ENCODE measurements at regions not wholly inside any gene's neighbourhood (a gene's known extent, or its start where the extent isn't known, plus 50 kb on each side); places are given as distances from the start of the nearest gene placed in this dataset.

- no peak overlapping the region for H2BK20ac ChIP-seq (ENCODE audit: low read length)
- no peak overlapping the region for H3K27ac ChIP-seq (ENCODE audit: low read depth, low read length)
- no peak overlapping the region for H4K8ac ChIP-seq (ENCODE audit: extremely low read depth, insufficient read depth, low read length)
- no peaks in the 10 kb centered on the region for H3K79me1 ChIP-seq (ENCODE audit: low read depth, low read length)
- H3K27me3 ChIP-seq (replicated peaks in 1 of 4; ENCODE audit: control insufficient read depth in 3 of 4, extremely low read depth in 1 of 4, insufficient read depth in 3 of 4, low read length in 3 of 4) = no peaks in the 10 kb centered on the region
- H3K36me3 ChIP-seq (ENCODE audit: control insufficient read depth in 2 of 4, insufficient read depth in 4 of 4, low read length in 3 of 4) = peaks cover 0 to 21% (median 6%) of the 10 kb centered on the region in 4 experiments; a peak in 4 of 8 replicates
- POLR2A ChIA-PET (ENCODE audit: partially characterized antibody) = interaction anchor here (0.7 to 1.8 kb wide), 3 partner anchors 13 to 266 kb away, joined by 3 read pairs; no protein-coding TSS in a partner anchor
- no peak overlapping the region for H3K56ac ChIP-seq (replicated peaks; ENCODE audit: insufficient read length, low read depth, low read length)
- no peaks in the 10 kb centered on the region for H3K4me1 ChIP-seq (replicated peaks in 1 of 4; ENCODE audit: control insufficient read depth in 3 of 4, insufficient read depth in 4 of 4, low read length in 3 of 4)
- FAIRE-seq = peak; percentile 82
- H3K9me3 ChIP-seq (ENCODE audit: insufficient read depth in 2 of 2, low read depth in 1 of 2, low read length in 1 of 2) = no peaks in the 10 kb centered on the region
- no peak overlapping the region for H3K4me3 ChIP-seq (ENCODE audit: extremely low read depth in 1 of 4, insufficient read depth in 2 of 4, low read depth in 3 of 4, low read length in 4 of 4)
- CTCF ChIA-PET (ENCODE audit: partially characterized antibody) = interaction anchor here (0.5 to 2.9 kb wide), 17 partner anchors 9 to 750 kb away, joined by 3 to 13 read pairs (median 3); no protein-coding TSS in a partner anchor
- no peak overlapping the region for H4K91ac ChIP-seq (replicated peaks; ENCODE audit: insufficient read length, low read length)
- no peaks in the 10 kb centered on the region for H4K20me1 ChIP-seq (replicated peaks in 1 of 2; ENCODE audit: control insufficient read depth in 1 of 2, insufficient read depth in 2 of 2, low read length in 2 of 2)
- no peak overlapping the region for H3K4me2 ChIP-seq (ENCODE audit: insufficient read depth in 1 of 2, low read depth in 2 of 2, low read length in 2 of 2)
- no peak overlapping the region for H3K18ac ChIP-seq (ENCODE audit: extremely low read depth, low read length)
- no peak overlapping the region for H2BK120ac ChIP-seq (replicated peaks; ENCODE audit: low read depth, low read length)
- H2AFZ ChIP-seq (ENCODE audit: low read length) = no peak overlapping the region
- no peak overlapping the region for H3K14ac ChIP-seq (ENCODE audit: insufficient read length)
- H4K5ac ChIP-seq (ENCODE audit: insufficient read length, low read depth, low read length) = no peak overlapping the region
- H2AK5ac ChIP-seq (ENCODE audit: low read depth, low read length) = no peak overlapping the region
- peak; percentile 43 to 69 for DNase-seq (ENCODE audit: low read depth in 1 of 2, low spot score in 2 of 2)
- no peak overlapping the region for H3K23ac ChIP-seq (ENCODE audit: insufficient read length)
- no peak overlapping the region for H3K9ac ChIP-seq (replicated peaks in 1 of 4; ENCODE audit: extremely low read depth in 1 of 4, low read depth in 3 of 4, low read length in 3 of 4)
- no peak overlapping the region for H3K4ac ChIP-seq (replicated peaks; ENCODE audit: insufficient read length, low read depth, low read length)
- H2BK15ac ChIP-seq (ENCODE audit: low read length) = no peak overlapping the region
- no peaks in the 10 kb centered on the region; the same call in 1 of the 2 replicates for H3K23me2 ChIP-seq (ENCODE audit: low read depth, low read length)
- 41% methylated on average over 4 of the region's 4 CpGs; no CpG with 5 or more reads in 1 of the 2 experiments for WGBS, 2 experiments (ENCODE audit: extremely low coverage in 1 of 2, insufficient coverage in 1 of 2, insufficient read length in 1 of 2, insufficient replicate concordance in 2 of 2, low coverage in 1 of 2, low lambda C conversion rate in 2 of 2, missing lambda C conversion rate in 1 of 2)
- no peak overlapping the region for H2BK5ac ChIP-seq (ENCODE audit: low read depth, low read length)
- H2BK12ac ChIP-seq (ENCODE audit: low read depth, low read length) = no peak overlapping the region
- H3K79me2 ChIP-seq (ENCODE audit: control insufficient read depth in 1 of 2, insufficient read depth in 2 of 2, low read length in 2 of 2) = no peaks in the 10 kb centered on the region
- TF ChIP-seq SP1 (IDR thresholded peaks at IDR 0.05; ENCODE audit: low read depth, low read length) (no peak), USF2 (IDR thresholded peaks at IDR 0.05; ENCODE audit: low read length) (no peak), CTCF (IDR thresholded peaks at IDR 0.05; ENCODE audit: control extremely low read depth in 1 of 3, insufficient read depth in 1 of 3, low read depth in 1 of 3, low read length in 3 of 3) (peak; percentile 42 to 85 (median 74)), RFX5 (IDR thresholded peaks at IDR 0.05; ENCODE audit: borderline replicate concordance, low read depth, low read length) (no peak), CREB1 (IDR thresholded peaks at IDR 0.05) (no peak), CBX5 (IDR thresholded peaks at IDR 0.05; ENCODE audit: low read depth, low read length) (no peak), ASH2L (IDR thresholded peaks at IDR 0.05; ENCODE audit: low read length) (no peak), NANOG (IDR thresholded peaks at IDR 0.05; ENCODE audit: insufficient read depth, low read depth, low read length, poor library complexity, severe bottlenecking) (no peak), ATF3 (IDR thresholded peaks at IDR 0.05; ENCODE audit: insufficient read depth, low read depth, low read length) (no peak), CHD1 (IDR thresholded peaks at IDR 0.05; ENCODE audit: low read depth, low read length) (no peak)
Observed at GRCh38 chr6:144482142-144482541, 197.0 kb downstream of the UTRN start.

Measured in H1 (cell line).